Stimulated activated CD4-positive, alpha-beta T cell treated with anti-CD3 and anti-CD28 coated beads, TNF-alpha, amount 100 ng/mL, for 48 hours (primary cell): ENCODE measurements at regions not wholly inside any gene's neighbourhood (a gene's known extent, or its start where the extent isn't known, plus 50 kb on each side); places are given as distances from the start of the nearest gene placed in this dataset.

ENCODE experiments used
- DNase-seq, 3 donors: peaks; one replicate each; pipeline ENCODE4 v3.0.0-alpha.2; 2020; ENCODE audit warnings: low read depth in 3 of 3

DNA sequence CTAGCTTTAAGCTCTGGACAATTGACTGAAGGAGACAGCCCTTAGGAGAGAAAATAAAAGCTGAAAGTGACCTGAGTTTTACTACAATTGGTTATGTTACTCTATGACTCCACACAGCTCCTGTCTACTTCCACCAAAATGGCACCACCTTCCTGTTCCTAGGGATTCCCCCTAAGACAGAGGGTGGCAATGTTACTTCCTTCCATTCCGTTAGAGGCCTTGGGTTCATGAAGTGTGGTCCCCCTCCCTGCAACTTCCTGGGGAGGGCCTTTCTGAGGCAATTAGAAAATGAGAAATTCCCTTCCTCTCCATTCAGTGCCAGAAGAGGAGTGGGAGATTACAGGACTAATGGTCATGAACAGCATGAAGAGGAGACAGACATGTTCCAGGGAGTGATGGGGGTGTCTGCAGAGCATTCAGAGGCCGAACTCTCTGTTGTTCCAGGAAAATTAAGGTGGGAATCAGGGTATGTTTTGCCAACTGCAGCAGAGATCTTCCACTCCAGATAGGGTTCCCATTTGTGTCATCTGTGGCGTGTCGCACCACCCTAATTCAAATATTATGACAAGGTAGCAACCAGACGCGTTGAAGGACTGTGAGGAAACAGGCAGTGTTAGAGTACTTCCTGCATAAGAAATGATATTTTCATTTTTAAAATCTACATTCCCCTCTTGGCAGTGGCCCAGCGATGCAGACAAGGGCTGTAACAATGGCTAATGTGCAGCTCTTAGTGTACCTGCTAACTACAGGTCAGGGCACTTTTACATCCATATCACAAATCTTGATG is 53.1 kb upstream of the TRIM67 start:
- no peak for DNase-seq

GRCh38 chr1:231107600-231108326 is 54.1 kb upstream of the TRIM67 start:
- DNase-seq: no peak

DNA sequence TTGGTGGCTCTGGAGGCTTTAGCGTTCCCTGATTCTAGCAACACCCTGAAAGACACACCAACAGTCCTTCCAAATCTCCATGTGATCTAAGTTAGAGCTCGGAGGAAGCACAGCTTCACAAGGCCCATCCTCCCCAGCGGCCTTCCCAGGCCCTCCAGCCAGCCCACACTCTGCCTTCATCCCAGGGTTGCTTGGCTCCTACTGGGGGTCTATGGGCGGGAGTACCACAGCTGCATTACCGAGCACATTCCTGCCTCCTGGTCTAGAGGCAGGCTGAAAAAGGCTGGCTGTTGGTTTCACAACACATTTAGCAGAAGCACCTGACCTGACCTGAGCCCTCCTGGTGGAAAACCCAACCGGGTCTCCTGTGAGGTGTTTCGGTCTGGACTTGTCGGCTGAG is 54.7 kb upstream of the TRIM67 start:
- DNase-seq: no peak

DNA sequence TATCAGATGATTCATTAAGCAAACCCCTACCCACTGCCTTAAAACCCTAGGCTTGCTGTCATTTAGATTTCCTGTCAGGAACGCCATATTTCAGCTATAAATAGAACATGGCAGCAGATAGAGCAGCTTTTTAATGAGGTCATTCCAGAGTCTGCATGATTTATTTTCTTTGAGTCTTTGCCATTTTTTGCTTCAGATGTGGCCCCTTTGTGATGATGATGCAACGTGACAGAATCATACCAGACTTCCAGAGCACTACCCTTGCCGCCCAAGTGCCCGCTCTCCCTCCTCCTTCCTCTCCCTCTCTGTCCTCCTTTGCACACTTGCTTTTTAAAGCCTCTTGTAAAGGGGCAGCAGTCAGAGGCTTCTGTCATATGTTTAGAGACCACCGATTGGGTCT is 55.5 kb upstream of the TRIM67 start:
- DNase-seq: no peak

DNA sequence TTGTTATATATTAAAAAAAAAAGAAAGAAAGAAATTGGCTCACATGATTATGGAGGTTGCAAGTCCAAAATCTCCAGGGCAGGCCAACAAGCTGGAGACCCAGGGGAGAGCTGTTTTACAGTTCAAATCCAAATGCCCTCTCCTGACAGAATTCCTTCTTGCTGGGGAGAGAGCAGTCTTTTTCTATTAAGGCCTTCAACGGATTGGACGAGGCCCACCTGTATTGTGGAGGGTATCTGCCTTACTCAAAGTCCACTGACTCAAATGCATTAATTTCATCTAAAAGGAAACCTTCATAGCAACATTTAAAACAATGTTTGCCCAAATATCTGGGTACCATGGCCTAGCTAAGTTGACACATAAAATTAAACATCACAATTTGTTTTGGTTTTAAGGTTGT is 56.9 kb upstream of the TRIM67 start:
- no peak for DNase-seq

DNA sequence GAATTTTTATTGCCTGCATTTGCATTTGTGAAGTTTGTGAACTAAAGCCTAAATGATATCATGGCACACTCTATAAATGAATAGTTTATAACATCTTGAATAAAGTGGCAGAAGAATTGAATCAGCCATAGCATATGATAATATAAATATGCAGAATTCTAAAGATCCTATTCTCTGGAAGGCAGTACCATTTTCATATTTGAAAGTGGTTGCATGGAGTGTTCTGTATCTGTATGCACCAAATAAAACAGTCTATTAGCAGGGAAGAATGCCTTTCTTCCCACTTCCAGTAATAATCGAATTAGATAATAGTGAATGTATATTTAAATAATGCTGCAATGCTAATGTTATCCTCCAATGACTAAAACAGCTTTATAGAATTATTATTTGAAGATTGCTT is 57.9 kb upstream of the TRIM67 start:
- DNase-seq: no peak

DNA sequence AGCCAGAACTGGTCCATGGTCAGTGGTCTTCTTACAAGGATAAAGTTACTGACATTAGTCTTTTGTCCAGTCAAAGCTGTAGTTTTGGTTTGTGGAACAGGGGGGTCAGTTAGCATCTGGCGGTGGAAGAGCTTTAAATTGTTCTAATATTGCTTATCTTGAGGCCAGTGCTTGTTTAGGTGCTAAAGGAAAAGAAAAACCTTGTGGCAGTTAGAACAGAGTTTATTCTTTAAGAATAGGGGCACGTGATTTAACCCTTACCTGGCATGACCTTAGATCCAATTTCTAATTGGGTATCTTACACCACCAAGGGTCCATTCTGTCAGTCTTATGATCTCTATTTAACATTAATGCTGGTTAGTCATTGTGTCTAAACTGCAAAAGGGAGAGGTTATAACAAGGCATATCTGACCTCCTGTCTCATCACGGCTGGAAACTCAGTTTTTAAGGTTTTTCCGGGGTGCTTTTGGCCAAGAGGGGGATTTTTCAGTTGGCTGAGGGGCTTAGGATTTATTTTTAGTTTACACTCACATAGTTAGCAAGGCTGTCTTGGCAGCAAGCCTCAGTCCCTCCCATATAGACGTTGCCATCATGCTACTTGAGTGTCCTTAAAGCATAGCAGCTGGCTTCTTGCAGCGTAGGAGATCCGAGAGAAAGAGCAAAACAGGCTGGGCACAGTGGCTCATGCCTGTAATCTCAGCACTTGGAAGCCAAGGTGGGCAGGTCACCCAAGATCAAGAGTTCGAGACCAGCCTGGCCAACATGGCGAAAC is 60.1 kb upstream of the FAM89A start:
- DNase-seq: no peak

DNA sequence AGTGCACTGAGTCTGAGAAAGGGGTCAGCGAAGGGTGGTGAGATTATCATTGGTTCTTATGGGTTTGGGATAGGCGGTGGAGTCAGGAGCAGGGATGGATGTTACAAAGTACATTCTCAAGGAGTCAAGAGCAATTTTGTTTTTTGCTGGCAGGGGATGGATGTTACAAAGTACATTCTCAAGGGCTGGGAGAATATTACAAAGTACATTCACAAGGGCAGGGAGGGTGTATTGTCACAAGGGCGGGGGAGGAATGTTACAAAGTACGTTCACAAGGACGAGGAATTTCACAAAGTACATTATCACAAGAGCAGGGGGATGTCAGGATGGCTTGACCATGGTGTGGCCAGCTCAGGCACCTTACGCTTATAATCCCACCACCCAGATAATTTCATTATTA is 59.3 kb upstream of the FAM89A start:
- no peak for DNase-seq

DNA sequence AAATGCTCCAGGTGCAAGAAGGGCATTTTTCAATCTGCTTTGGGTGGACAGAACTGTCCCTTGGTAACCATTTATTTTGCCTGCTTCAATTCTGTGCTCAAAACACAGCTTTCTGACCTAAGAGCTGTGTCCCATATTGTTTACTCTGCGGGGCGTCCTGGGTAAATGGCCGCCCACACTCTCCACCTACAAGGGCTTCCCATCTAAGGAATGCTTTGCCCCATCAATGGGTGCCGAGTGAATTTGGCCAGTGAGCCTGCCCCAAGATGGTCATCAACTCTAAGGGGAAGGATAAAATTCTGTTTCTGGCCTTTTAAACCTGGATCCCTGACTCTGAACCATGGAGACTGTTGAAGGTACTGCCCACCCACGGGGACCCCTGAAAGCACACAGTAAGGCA is 55.5 kb upstream of the FAM89A start:
- DNase-seq: no peak

GRCh38 chr1:231094421-231094820 is 54.4 kb upstream of the FAM89A start:
- no peak for DNase-seq

- DNase-seq: no peak
These were observed 53.3 kb upstream of the FAM89A start for GRCh38 chr1:231093156-231093922.

- no peak for DNase-seq
These were observed 52.3 kb upstream of the FAM89A start for GRCh38 chr1:231092380-231092779.

DNA sequence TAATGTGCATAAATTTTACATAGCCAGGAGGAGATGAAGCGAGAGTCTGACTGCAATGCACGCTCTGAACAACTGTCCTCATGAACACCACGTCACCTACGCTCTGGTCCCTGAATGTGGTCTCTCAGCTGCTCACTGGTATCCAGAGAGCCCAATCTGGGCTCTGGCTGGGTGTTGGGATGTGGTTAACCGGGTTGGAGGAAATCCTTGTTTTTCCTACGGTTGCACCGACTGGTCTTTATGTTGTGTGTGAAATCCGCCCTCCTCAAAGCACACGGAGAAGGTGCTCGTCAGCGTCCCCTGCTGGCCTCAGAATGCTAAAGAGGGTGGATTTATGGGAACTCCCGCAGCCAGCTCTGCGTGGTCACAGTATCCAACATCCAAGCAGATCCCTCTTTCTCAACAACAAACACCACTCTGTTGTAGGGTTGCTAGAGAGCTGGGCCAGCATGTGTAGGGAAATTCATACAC is 51.8 kb upstream of the FAM89A start:
- DNase-seq: peak in 2 of 3 donors; percentile 10 to 22

DNA sequence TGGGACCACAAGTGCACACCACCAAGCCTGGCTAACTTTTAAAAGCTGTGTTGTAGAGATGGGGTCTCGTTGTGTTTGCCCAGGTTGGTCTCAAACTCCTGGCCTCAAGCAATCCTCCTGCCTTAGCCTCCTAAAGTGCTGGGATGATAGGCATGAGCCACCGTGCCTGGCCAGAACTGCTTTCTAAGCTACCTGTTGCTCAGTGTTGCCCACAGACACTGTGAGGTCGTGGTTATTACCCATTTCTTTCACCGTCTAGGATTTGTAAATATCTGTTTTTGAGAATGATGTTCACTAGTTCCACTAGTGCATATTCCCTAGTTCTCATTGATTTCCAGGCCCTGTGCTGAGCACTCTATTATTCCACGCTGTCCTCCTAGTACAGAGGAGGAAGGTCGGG is 51.4 kb upstream of the FAM89A start:
- DNase-seq: no peak
